ENCODE measurements at regions not wholly inside any gene's neighbourhood (a gene's known extent, or its start where the extent isn't known, plus 50 kb on each side); places are given as distances from the start of the nearest gene placed in this dataset.

DNA sequence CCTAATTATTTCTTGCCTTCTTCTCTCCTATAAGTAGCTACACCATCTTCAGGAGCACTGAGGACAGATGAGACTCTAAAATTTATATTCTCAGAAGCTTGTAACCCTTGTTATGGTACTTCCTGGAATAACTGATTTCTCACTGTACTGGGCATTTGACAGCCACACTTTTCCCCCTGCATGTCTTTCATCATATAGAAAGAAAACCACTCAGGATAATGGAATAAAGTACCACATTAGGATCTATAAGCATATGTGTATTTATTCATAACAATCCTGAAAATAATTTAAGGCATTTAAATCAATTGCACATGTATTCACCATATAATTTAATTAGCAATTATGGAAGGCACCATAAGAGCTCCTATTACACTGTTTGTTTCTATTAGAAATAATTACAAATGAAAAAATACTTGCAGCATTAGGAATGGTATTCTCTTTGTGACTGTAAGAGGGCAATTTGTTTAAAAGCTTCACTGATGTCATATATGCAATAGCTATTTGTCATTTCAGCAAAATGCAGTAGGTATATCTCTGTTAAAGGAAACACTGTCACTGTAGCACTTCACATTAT is 216.9 kb upstream of the FSHR start:
- Mint-ChIP-seq H3K27me3 (no peaks in the 10 kb centered on the region), H3K9me3 (peaks cover 0 to 10% (median 6%) of the 10 kb centered on the region in 9 donors), H3K4me1 (no peaks in the 10 kb centered on the region), H3K27ac (no peak overlapping the region), H3K4me3 (no peak overlapping the region), H3K36me3 (no peaks in the 10 kb centered on the region)
- ATAC-seq (no peak), DNase-seq (no peak)
- POLR2A ChIA-PET = no interaction called here

DNA sequence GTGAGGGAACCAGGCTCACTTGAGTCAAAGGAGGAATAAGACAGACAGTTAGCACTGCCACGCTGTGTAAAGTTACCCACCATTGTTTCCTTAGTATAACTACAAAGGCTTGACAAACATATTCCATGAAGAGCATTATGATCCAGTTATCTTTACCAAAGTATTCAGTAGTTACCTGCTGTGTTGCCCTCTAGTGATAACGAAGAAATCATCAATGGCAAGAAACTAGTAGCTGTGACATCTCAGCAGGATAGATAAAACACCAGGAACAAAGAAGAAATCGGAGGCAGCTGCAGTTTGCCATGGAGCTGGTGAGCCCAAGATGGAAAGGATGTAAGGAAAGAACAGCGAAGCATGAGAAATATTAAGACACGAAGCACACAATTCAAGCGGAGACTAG is 215.3 kb upstream of the FSHR start:
- DNase-seq = no peak
- H3K9me3 Mint-ChIP-seq = peaks cover 0 to 10% (median 6%) of the 10 kb centered on the region in 9 donors
- H3K36me3 Mint-ChIP-seq = no peaks in the 10 kb centered on the region
- POLR2A ChIA-PET = no interaction called here
- H3K27me3 Mint-ChIP-seq = no peaks in the 10 kb centered on the region
- ATAC-seq = no peak
- H3K4me3 Mint-ChIP-seq = no peak overlapping the region
- H3K4me1 Mint-ChIP-seq = no peaks in the 10 kb centered on the region
- H3K27ac Mint-ChIP-seq = no peak overlapping the region

GRCh38 chr2:49369101-49369500 is 214.8 kb upstream of the FSHR start:
- ATAC-seq (no peak), DNase-seq (no peak)
- Mint-ChIP-seq H3K36me3 (no peaks in the 10 kb centered on the region), H3K9me3 (peaks cover 0 to 10% (median 3%) of the 10 kb centered on the region in 9 donors), H3K4me3 (no peak overlapping the region), H3K27me3 (no peaks in the 10 kb centered on the region), H3K27ac (no peak overlapping the region), H3K4me1 (no peaks in the 10 kb centered on the region)
- POLR2A ChIA-PET = no interaction called here

- peaks cover 0 to 10% (median 2%) of the 10 kb centered on the region in 9 donors for H3K9me3 Mint-ChIP-seq
- POLR2A ChIA-PET = no interaction called here
- H3K4me3 Mint-ChIP-seq = no peak overlapping the region
These were observed 212.7 kb upstream of the FSHR start for GRCh38 chr2:49367003-49367402.

DNA sequence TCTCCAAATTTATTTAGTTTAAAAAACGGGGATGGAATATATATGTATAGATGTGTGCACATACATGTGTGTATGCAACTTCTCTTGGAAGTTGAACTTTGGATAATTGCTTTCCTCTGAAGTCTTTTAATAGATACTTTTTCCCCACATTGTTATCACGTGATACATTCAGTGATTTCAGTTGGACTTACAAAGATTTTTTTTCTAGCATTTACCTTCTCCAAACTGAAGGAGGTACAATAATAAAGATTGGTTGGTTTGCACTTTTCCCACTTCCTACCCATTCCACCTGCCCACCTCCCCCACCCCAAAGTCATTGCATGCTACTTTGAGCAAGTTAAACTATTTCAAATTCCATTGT is 206.1 kb upstream of the FSHR start:
- Mint-ChIP-seq H3K4me3 (no peak overlapping the region), H3K9me3 (peaks cover 0 to 29% (median 7%) of the 10 kb centered on the region in 9 donors), H3K36me3 (no peaks in the 10 kb centered on the region), H3K4me1 (no peaks in the 10 kb centered on the region), H3K27me3 (no peaks in the 10 kb centered on the region), H3K27ac (no peak overlapping the region)
- ATAC-seq = no peak
- POLR2A ChIA-PET = no interaction called here
- DNase-seq = no peak

More at GRCh38 chr2:49367003-49367402, 212.7 kb upstream of the FSHR start:
- no peaks in the 10 kb centered on the region for H3K4me1 Mint-ChIP-seq
- no peaks in the 10 kb centered on the region for H3K36me3 Mint-ChIP-seq
- ATAC-seq (no peak), DNase-seq (no peak)
- H3K27me3 Mint-ChIP-seq = no peaks in the 10 kb centered on the region
- H3K27ac Mint-ChIP-seq = no peak overlapping the region

GRCh38 chr2:49359721-49360406 is 205.5 kb upstream of the FSHR start:
- H3K9me3 Mint-ChIP-seq = peaks cover 0 to 29% (median 7%) of the 10 kb centered on the region in 9 donors
- no peaks in the 10 kb centered on the region for H3K27me3 Mint-ChIP-seq
- no peak for ATAC-seq
- POLR2A ChIA-PET = no interaction called here
- DNase-seq = no peak
- H3K36me3 Mint-ChIP-seq = peaks cover 0 to under 1% (median 0%) of the 10 kb centered on the region in 3 donors
- no peak overlapping the region for H3K27ac Mint-ChIP-seq
- no peaks in the 10 kb centered on the region for H3K4me1 Mint-ChIP-seq
- no peak overlapping the region for H3K4me3 Mint-ChIP-seq

DNA sequence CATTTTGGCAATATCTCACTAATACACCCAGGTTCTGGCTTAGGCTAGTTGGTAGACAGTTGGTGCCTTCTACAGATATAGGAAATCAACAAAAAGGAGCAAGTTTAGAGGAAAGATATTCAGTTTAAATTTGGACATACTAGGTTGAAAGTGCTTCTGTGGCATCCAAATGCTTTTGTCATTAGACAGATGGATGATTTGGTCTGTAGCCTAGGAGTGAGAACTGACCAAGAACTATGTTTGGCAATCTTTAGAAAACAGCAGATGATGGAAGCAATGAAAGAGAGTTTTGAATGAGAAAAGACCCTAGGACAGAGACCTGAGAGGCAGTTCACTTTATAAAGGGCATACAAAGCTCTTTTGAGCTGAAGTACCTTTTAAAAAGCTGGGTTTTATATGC is 201.3 kb upstream of the FSHR start:
- H3K4me1 Mint-ChIP-seq = no peaks in the 10 kb centered on the region
- ATAC-seq (no peak), DNase-seq (no peak)
- H3K36me3 Mint-ChIP-seq = peaks cover 0 to 4% (median 0%) of the 10 kb centered on the region in 3 donors
- peaks cover 0 to 3% (median 0%) of the 10 kb centered on the region in 5 donors for H3K27me3 Mint-ChIP-seq
- H3K9me3 Mint-ChIP-seq = peaks cover 0 to 32% (median 6%) of the 10 kb centered on the region in 9 donors
- POLR2A ChIA-PET = no interaction called here
- no peak overlapping the region for H3K4me3 Mint-ChIP-seq
- no peak overlapping the region for H3K27ac Mint-ChIP-seq

DNA sequence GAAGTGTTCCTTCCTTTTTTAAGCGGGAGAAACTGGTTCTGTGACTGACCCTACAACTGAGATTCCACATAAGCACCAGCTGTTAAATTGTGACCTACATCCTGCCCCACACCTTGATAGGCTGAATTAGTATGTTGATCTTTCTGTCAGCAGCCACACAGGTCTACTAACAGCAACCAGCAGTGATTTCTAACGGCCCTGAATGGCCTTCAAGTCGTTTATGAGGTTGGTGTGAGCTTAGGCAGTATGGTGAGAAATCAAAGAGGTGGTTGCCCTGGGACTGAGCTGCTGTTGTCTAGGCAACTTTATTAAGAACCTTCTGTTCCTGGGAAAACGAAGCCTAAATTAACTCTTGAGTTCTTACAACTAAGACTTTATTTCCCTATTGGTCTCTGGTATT is 197.2 kb upstream of the FSHR start:
- peaks cover 0 to 4% (median 0%) of the 10 kb centered on the region in 3 donors for H3K36me3 Mint-ChIP-seq
- H3K9me3 Mint-ChIP-seq = peaks cover 0 to 13% (median 0%) of the 10 kb centered on the region in 9 donors
- H3K27ac Mint-ChIP-seq = no peak overlapping the region
- H3K4me3 Mint-ChIP-seq = no peak overlapping the region
- H3K27me3 Mint-ChIP-seq = peaks cover 0 to 3% (median 0%) of the 10 kb centered on the region in 5 donors
- POLR2A ChIA-PET = no interaction called here
- DNase-seq (no peak), ATAC-seq (no peak)
- no peaks in the 10 kb centered on the region for H3K4me1 Mint-ChIP-seq

GRCh38 chr2:49343638-49344037 is 189.3 kb upstream of the FSHR start:
- POLR2A ChIA-PET = no interaction called here

GRCh38 chr2:49342156-49342555 is 187.8 kb upstream of the FSHR start:
- ATAC-seq = no peak
- Mint-ChIP-seq H3K27me3 (no peaks in the 10 kb centered on the region), H3K4me3 (no peak overlapping the region), H3K36me3 (no peaks in the 10 kb centered on the region), H3K4me1 (no peaks in the 10 kb centered on the region), H3K9me3 (peaks cover 0 to 4% (median 0%) of the 10 kb centered on the region in 9 donors), H3K27ac (no peak overlapping the region)
- no peak for DNase-seq
- POLR2A ChIA-PET = no interaction called here

More at GRCh38 chr2:49343638-49344037, 189.3 kb upstream of the FSHR start:
- H3K4me3 Mint-ChIP-seq = no peak overlapping the region
- H3K27ac Mint-ChIP-seq = no peak overlapping the region
- H3K36me3 Mint-ChIP-seq = no peaks in the 10 kb centered on the region
- H3K4me1 Mint-ChIP-seq = no peaks in the 10 kb centered on the region
- peaks cover 0 to 5% (median 0%) of the 10 kb centered on the region in 9 donors for H3K9me3 Mint-ChIP-seq
- ATAC-seq (no peak), DNase-seq (no peak)
- no peaks in the 10 kb centered on the region for H3K27me3 Mint-ChIP-seq

- ATAC-seq = no peak
- peaks cover 0 to 10% (median 0%) of the 10 kb centered on the region in 9 donors for H3K9me3 Mint-ChIP-seq
- no peaks in the 10 kb centered on the region for H3K27me3 Mint-ChIP-seq
- no peak overlapping the region for H3K27ac Mint-ChIP-seq
- no peaks in the 10 kb centered on the region for H3K4me1 Mint-ChIP-seq
- no peak overlapping the region for H3K4me3 Mint-ChIP-seq
- H3K36me3 Mint-ChIP-seq = no peaks in the 10 kb centered on the region
- POLR2A ChIA-PET = no interaction called here
- no peak for DNase-seq
These were observed 181.2 kb upstream of the FSHR start for GRCh38 chr2:49335546-49335945.

- Mint-ChIP-seq H3K4me3 (no peak overlapping the region), H3K9me3 (peaks cover 0 to 10% (median 0%) of the 10 kb centered on the region in 9 donors), H3K27ac (no peak overlapping the region), H3K36me3 (no peaks in the 10 kb centered on the region), H3K27me3 (no peaks in the 10 kb centered on the region), H3K4me1 (no peaks in the 10 kb centered on the region)
- ATAC-seq (no peak), DNase-seq (no peak)
- POLR2A ChIA-PET = no interaction called here
These were observed 178.1 kb upstream of the FSHR start for GRCh38 chr2:49332415-49332814.

GRCh38 chr2:49318531-49318930 is 164.2 kb upstream of the FSHR start:
- Mint-ChIP-seq H3K9me3 (peaks cover 0 to 24% (median 6%) of the 10 kb centered on the region in 9 donors), H3K27ac (no peak overlapping the region), H3K36me3 (no peaks in the 10 kb centered on the region), H3K27me3 (no peaks in the 10 kb centered on the region), H3K4me3 (no peak overlapping the region), H3K4me1 (no peaks in the 10 kb centered on the region)
- POLR2A ChIA-PET = no interaction called here
- DNase-seq = no peak
- no peak for ATAC-seq

- no peak for DNase-seq
- no peaks in the 10 kb centered on the region for H3K4me1 Mint-ChIP-seq
- no peaks in the 10 kb centered on the region for H3K36me3 Mint-ChIP-seq
- no peak overlapping the region for H3K4me3 Mint-ChIP-seq
- peaks cover 0 to 31% (median 15%) of the 10 kb centered on the region in 9 donors for H3K9me3 Mint-ChIP-seq
- no peak for ATAC-seq
- H3K27me3 Mint-ChIP-seq = no peaks in the 10 kb centered on the region
- H3K27ac Mint-ChIP-seq = no peak overlapping the region
- POLR2A ChIA-PET = no interaction called here
These were observed 155.1 kb upstream of the FSHR start for GRCh38 chr2:49309461-49309860.

All from naive thymus-derived CD8-positive, alpha-beta T cell (primary cell).